ENCODE measurements at regions not wholly inside any gene's neighbourhood (a gene's known extent, or its start where the extent isn't known, plus 50 kb on each side); places are given as distances from the start of the nearest gene placed in this dataset.

GRCh38 chr16:89027281-89027680, 50.3 kb upstream of the CBFA2T3 start:
- no peak for DNase-seq

DNA sequence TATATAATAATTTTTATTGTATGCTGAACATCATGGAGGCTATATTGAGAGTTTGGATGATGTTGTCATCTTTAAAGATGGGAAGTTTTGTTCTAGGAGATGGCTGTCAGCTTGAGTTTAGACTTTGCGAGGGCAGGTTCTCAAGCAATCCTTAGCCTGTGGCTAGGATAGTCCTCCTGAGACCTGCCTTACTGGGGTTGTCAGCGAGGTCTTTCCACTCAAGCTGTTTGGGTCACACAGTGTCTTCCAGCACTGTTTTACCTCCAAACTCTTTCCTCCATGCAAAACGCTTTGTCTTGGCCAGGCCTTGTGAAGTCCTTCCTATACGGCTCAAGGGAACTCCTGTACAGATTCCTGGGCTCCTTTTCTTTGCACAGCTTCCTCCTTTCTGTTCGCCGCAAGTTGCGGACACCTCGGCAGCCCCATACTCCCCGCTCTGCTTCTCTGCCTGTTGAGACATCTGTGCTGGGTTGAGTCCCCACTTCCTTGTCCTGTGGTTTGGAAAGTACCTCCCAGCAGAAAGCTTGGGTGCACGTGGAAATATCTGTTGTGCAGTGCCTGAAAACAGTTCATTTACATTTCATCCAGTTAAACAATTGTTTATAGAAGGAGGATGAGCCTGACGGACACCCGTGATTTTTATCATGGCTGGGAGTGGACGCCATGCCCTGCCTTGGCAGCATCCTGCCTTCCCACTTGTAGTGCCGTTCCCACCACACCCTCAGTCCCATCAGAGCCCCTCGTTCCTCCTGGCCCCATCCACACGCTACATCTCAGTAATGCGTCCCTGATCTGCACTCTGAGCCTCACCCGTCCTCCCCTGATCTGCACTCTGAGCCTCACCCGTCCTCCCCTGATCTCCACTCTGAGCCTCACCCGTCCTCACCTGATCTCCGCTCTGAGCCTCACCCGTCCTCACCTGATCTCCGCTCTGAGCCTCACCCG, 55.0 kb upstream of the CBFA2T3 start:
- DNase-seq, result no peak

GRCh38 chr16:89033304-89033703, 56.3 kb upstream of the CBFA2T3 start:
- DNase-seq, result no peak

DNA sequence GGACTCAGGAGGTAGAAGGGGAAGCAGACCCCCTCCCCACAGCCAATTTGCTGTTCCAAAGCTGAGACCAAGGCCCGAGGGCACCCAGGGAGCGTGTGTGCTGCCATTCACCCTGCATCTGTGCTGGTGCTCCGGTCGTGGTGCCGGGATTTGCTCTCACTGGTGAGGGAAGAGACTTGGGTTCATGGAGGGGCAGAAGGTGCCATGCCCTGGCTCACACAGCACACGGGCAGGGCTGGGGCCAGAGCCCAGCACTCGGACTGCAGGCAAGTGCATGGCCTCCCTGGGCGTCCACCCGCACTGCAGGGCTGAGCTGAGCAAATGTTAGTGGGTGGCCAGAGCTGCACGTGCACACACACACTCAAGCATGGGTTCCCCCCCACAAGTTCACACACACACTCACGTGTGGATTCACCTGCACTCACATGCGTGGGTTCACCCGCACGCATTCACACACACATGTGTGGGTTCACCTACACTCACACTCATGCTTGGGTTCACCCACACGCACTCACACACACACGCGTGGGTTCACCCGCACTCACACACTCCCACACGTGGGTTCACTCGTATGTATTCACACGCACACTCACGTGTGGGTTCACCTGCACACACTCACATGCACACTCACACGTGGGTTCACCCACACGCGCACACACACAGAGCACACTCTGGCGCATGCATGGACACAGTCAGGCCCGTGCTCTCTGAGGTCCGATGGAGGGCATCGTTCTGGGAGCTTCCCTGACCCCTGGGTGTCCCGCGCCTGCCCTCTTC, 57.0 kb upstream of the CBFA2T3 start:
- DNase-seq, result no peak

- DNase-seq, result no peak
Measured at GRCh38 chr16:89034573-89034961, 57.6 kb upstream of the CBFA2T3 start.

DNA sequence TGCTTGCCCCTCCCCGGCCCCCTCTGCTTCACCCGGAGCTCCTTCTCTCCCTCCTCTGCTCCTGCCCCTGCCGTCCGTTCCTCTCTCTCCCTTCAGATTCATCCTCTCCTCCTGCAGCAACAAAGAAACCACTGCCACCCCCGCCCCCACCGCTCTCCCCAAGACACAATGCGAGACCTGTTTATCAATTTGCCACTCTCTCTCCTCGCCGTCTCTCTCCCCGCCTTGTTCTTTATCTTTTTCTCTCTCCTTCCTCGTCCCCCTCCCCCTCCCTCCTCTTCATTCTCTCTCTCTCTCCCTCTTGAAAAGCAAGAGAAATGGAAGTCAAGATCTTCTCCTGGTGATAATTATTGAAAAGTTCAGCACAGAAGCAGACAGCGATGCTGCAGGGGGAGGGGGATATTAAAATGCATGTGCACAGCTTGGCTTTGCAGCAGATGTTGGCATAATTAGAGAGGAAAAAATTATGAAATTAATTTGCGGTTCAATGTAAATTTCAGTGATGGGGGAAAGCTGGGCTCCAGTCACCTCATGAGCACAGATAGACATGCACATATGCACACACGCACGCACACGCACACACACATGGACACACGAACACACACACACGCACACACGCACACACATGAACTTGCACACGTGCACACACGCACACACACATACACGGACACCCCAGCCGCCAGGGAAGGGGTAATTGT, 58.1 kb upstream of the CBFA2T3 start:
- peak; percentile 63 for DNase-seq

DNA sequence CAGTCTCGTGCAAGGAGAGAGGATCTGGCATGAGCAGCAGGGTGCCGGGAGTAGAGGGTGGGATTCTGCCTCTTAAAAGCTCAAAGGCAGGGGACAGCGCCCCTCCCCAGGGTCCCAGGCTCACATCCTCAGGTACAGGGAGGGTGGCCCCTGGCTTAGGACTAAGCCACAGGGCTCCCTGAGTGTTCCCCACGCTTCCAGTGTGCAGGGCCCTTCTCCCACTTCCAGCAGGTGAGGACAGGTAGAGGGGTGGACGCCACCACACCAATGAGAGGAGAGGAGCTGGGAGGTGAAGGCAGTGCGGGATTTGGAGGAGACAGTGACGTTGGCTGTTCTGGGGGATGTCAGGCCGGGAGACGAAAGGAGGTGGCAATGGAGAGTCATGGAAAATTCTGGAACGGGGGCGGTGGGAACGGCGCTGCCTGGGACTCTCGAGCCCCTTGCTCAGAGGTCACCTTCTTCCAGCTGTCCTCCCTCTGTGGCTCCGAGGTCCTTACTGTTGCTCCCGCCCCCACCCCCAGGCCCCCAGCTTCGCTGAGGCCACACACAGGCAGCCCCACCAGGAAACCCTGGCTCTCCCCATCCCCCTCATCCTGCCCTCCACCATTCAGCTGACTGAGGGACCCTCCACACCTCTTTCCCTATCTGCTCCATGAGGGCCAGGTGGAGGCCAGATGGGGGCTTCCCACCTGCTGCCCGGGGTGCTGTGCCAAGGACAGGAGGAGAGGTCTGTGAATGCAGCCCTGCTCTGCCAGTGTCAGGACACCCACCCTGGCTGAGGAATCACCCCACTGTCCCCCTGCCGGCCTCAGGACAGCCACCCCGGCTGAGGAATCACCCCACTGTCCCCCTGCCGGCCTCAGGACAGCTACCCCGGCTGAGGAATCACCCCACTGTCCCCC, 57.7 kb upstream of the ACSF3 start:
- no peak for DNase-seq

DNA sequence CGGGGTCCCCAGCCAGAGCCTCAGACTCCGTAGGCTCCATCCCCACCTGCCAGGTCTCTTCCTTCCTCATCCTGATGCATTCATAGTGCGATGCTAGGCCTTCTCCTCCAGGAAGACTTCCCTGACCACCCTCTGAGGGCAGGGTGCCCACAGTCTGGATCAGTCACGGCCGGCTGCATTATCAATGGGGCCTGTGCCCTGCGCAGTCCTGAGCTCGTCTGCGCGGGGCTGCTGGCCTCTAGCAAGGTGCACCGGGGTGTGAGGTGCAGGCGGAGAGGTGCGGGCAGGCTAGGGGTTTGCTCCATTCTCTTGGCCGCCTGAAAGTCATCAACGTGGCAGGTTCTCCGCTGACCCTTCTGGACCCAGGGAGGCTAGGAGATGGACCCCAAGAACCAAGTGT, 56.9 kb upstream of the ACSF3 start:
- no peak for DNase-seq

DNA sequence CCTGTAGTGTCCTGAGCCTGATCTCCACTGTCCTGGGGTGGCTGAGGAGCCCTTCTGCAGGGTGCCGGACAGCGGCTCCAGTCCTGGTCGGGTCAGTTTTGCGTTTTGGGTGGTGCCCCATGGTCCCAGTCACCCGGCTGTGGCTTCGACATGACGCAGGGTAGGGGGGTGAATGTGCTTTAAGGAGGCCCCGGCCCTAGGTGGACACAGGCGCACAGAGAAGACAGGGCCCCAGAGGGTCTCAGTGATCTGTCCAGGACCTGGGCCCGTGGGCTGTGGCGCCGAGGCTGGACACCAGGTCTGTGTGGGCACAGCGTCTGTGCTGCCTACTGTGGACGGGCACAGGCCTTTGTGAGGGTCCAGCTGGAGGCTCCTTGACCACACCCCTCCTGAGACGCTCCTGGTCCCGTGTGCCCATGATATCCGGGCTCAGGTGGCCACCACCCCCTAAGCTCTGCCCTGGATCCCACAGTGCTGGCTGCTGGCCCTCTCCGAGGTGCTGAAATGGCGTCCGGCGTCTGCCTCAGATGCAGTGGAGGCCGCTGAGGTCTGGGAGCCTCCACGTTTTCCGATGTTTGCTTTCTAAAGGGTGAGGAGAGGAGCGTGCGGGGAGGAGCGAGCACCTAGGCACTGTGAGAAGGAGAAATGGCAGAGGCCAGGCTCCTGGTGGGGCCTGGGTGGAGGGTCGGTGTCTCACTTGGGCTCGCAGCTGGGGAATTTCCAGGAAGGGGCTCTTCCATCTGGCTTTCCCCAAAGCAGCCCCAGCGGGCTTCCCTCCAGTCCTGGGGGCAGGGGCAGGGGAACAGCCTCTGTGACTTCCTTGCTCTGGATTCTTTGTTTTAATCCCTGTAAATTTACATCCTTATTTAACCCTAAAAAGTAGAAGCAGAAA, 56.1 kb upstream of the ACSF3 start:
- DNase-seq, result no peak

- DNase-seq, result peak; percentile 79
Measured at GRCh38 chr16:89038221-89038721, 55.4 kb upstream of the ACSF3 start.

GRCh38 chr16:89038811-89039735, 54.6 kb upstream of the ACSF3 start:
- DNase-seq, result no peak

- DNase-seq, result peak; percentile 42
Measured at GRCh38 chr16:89039756-89040155, 53.9 kb upstream of the ACSF3 start.

GRCh38 chr16:89040391-89040790, 53.3 kb upstream of the ACSF3 start:
- DNase-seq, result no peak

DNA sequence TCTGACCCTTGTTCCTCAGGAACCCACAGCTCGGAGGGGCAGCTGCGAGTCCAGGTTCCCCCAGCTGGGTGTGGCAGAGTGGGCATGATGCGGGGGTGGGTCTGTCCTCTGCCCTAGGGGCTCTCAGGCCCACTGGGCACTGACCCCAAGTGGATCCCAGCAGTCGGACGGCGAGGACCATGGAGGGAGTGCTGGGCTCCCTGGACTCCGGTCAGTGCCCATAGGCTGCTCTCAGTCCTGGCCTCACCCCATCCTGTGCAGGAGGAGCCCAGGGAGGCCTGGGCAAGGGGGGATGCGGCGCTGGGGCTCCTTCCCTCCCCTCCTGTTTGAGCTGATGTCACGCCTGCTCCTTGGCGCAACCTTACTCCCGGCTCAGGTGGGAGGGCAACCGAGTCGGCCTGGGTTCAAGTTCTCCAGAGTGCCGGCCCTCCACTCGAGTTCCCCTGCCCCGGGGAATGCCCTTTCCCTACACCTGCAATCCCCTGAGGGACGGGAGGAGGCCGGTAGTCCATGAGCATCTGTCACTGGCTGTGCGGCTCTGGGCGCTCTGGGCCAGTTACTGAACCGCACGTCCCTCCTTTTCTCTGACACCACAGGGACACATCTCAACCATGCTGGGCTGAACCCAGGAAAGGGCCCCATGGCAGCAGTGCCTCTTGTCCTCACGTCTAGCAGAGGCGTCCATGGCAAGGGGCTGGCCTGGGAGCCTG, 52.6 kb upstream of the ACSF3 start:
- no peak for DNase-seq

DNA sequence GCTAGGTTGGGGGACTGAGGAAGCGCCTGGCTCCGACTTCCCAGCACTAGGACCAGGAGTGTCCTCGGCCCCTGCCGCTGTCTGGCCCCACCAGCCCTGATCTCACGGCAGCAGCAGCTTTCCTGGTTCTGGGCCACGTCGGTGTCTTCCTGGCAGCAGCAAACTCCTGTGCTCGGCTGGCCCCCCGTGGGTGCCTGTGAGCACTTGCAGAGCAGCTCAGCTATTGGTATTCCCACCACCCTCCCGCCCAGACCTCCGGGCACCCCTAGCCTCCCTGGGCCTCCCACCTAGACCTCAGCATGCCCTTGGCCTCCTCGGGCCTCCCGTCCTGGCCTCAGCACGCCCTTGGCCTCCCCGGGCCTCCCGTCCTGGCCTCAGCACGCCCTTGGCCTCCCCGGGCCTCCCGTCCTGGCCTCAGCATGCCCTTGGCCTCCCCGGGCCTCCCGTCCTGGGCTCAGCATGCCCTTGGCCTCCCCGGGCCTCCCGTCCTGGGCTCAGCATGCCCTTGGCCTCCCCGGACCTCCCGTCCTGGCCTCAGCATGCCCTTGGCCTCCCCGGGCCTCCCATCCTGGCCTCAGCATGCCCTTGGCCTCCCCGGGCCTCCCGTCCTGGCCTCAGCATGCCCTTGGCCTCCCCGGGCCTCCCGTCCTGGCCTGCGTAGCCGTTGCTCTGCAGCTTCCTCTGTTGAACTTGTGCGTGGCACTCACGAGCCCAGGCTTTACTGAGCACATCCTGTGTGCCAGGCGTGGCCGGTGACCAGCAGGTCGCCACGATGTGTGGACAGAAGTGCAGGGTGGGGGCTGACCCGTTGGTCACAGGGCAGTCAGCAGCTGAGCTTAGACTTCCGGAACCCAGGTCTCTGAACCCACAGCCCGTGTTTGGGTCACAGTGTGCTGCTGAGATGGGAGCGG, 51.8 kb upstream of the ACSF3 start:
- no peak for DNase-seq

- no peak for DNase-seq
Measured at GRCh38 chr16:89042711-89043551, 50.7 kb upstream of the ACSF3 start.

All from NCI-H526 treated with DMSO at 0.1 percent for 48 hours (cell line).